ENCODE measurements at regions not wholly inside any gene's neighbourhood (a gene's known extent, or its start where the extent isn't known, plus 50 kb on each side); places are given as distances from the start of the nearest gene placed in this dataset.

DNA sequence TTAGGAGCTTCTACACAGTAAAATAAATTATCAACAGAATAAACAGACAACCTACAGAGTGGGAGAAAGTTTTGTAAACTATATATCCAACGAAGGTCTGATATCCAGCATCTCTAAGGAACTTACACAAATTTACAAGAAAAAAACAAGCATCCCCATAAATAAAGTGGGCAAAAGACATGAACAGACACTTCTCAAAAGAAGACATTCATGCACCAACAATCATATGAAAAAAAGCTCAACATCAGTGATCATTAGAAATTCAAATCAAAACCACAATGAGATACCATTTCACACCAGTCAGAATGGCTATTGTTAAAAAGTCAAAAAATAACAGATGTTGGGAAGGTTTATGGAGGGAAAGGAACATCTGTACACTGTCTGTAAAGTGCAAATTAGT lies 526.4 kb upstream of the CAMK1G start:
- H3K27ac Mint-ChIP-seq (ENCODE audit: unreplicated experiment): no peak overlapping the region
- peaks cover 6% of the 10 kb centered on the region for H3K9me3 Mint-ChIP-seq (ENCODE audit: unreplicated experiment)
- no peaks in the 10 kb centered on the region for H3K9me3 ChIP-seq (ENCODE audit: insufficient read depth, low read depth, low read length)
- peaks cover 2% of the 10 kb centered on the region for H3K4me1 Mint-ChIP-seq (ENCODE audit: low read depth, unreplicated experiment)
- H3K79me2 ChIP-seq (ENCODE audit: insufficient read depth, low read length): no peaks in the 10 kb centered on the region
- H3K4me3 ChIP-seq (ENCODE audit: insufficient read depth, low read depth, low read length): no peak overlapping the region
- TF ChIP-seq EZH2 (IDR thresholded peaks at IDR 0.05; ENCODE audit: insufficient read depth, low read length): no peak
- TF ChIP-seq, protein P1, sequence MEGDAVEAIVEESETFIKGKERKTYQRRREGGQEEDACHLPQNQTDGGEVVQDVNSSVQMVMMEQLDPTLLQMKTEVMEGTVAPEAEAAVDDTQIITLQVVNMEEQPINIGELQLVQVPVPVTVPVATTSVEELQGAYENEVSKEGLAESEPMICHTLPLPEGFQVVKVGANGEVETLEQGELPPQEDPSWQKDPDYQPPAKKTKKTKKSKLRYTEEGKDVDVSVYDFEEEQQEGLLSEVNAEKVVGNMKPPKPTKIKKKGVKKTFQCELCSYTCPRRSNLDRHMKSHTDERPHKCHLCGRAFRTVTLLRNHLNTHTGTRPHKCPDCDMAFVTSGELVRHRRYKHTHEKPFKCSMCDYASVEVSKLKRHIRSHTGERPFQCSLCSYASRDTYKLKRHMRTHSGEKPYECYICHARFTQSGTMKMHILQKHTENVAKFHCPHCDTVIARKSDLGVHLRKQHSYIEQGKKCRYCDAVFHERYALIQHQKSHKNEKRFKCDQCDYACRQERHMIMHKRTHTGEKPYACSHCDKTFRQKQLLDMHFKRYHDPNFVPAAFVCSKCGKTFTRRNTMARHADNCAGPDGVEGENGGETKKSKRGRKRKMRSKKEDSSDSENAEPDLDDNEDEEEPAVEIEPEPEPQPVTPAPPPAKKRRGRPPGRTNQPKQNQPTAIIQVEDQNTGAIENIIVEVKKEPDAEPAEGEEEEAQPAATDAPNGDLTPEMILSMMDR (IDR thresholded peaks at IDR 0.05; ENCODE audit: insufficient read depth, low read depth, low read length): no peak
- DNase-seq (ENCODE audit: low read depth) (no peak), FAIRE-seq (no peak)
- H3K4me2 ChIP-seq (ENCODE audit: low read length): no peak overlapping the region
- H3K36me3 ChIP-seq (ENCODE audit: insufficient read depth, low read length): no peaks in the 10 kb centered on the region
- H3K9ac ChIP-seq (ENCODE audit: low read length): no peak overlapping the region
- no peaks in the 10 kb centered on the region for H3K27me3 ChIP-seq (ENCODE audit: insufficient read depth, low read length)
- H3K36me3 Mint-ChIP-seq (ENCODE audit: low read depth, unreplicated experiment): no peaks in the 10 kb centered on the region
- no peak overlapping the region for H3K27ac ChIP-seq (ENCODE audit: low read depth, low read length)
- no peaks in the 10 kb centered on the region for H4K20me1 ChIP-seq (ENCODE audit: insufficient read depth, low read length)
- no peak overlapping the region for H3K4me3 Mint-ChIP-seq (ENCODE audit: unreplicated experiment)
- no peaks in the 10 kb centered on the region for H3K4me1 ChIP-seq (ENCODE audit: insufficient read depth, low read length)
- peaks cover 3% of the 10 kb centered on the region for H3K27me3 Mint-ChIP-seq (ENCODE audit: low read depth, unreplicated experiment)
- H2AFZ ChIP-seq (ENCODE audit: low read depth, low read length): no peak overlapping the region

GRCh38 chr1:209057901-209058300 lies 525.6 kb upstream of the CAMK1G start:
- TF ChIP-seq, protein P1 (IDR thresholded peaks at IDR 0.05; ENCODE audit: insufficient read depth, low read depth, low read length): no peak
- no peak for TF ChIP-seq EZH2 (IDR thresholded peaks at IDR 0.05; ENCODE audit: insufficient read depth, low read length)
- H3K9me3 ChIP-seq (ENCODE audit: insufficient read depth, low read depth, low read length): no peaks in the 10 kb centered on the region
- no peaks in the 10 kb centered on the region for H3K36me3 ChIP-seq (ENCODE audit: insufficient read depth, low read length)
- peaks cover 2% of the 10 kb centered on the region for H3K4me1 Mint-ChIP-seq (ENCODE audit: low read depth, unreplicated experiment)
- H3K9ac ChIP-seq (ENCODE audit: low read length): no peak overlapping the region
- no peak overlapping the region for H2AFZ ChIP-seq (ENCODE audit: low read depth, low read length)
- H3K4me3 ChIP-seq (ENCODE audit: insufficient read depth, low read depth, low read length): no peak overlapping the region
- no peaks in the 10 kb centered on the region for H3K79me2 ChIP-seq (ENCODE audit: insufficient read depth, low read length)
- no peaks in the 10 kb centered on the region for H3K4me1 ChIP-seq (ENCODE audit: insufficient read depth, low read length)
- H3K4me2 ChIP-seq (ENCODE audit: low read length): no peak overlapping the region
- peaks cover 6% of the 10 kb centered on the region for H3K9me3 Mint-ChIP-seq (ENCODE audit: unreplicated experiment)
- H3K36me3 Mint-ChIP-seq (ENCODE audit: low read depth, unreplicated experiment): no peaks in the 10 kb centered on the region
- H3K27ac ChIP-seq (ENCODE audit: low read depth, low read length): no peak overlapping the region
- DNase-seq (ENCODE audit: low read depth) (no peak), FAIRE-seq (no peak)
- no peaks in the 10 kb centered on the region for H4K20me1 ChIP-seq (ENCODE audit: insufficient read depth, low read length)
- H3K27me3 Mint-ChIP-seq (ENCODE audit: low read depth, unreplicated experiment): peaks cover 3% of the 10 kb centered on the region
- H3K27ac Mint-ChIP-seq (ENCODE audit: unreplicated experiment): no peak overlapping the region
- no peak overlapping the region for H3K4me3 Mint-ChIP-seq (ENCODE audit: unreplicated experiment)
- H3K27me3 ChIP-seq (ENCODE audit: insufficient read depth, low read length): no peaks in the 10 kb centered on the region

GRCh38 chr1:209059376-209059775 lies 524.1 kb upstream of the CAMK1G start:
- Histone ChIP-seq H2AFZ (ENCODE audit: low read depth, low read length) (no peak overlapping the region), H4K20me1 (ENCODE audit: insufficient read depth, low read length) (no peaks in the 10 kb centered on the region), H3K9ac (ENCODE audit: low read length) (no peak overlapping the region), H3K4me1 (ENCODE audit: insufficient read depth, low read length) (no peaks in the 10 kb centered on the region), H3K79me2 (ENCODE audit: insufficient read depth, low read length) (no peaks in the 10 kb centered on the region), H3K27me3 (ENCODE audit: insufficient read depth, low read length) (no peaks in the 10 kb centered on the region), H3K4me3 (ENCODE audit: insufficient read depth, low read depth, low read length) (no peak overlapping the region), H3K36me3 (ENCODE audit: insufficient read depth, low read length) (no peaks in the 10 kb centered on the region), H3K9me3 (ENCODE audit: insufficient read depth, low read depth, low read length) (no peaks in the 10 kb centered on the region), H3K4me2 (ENCODE audit: low read length) (no peak overlapping the region), H3K27ac (ENCODE audit: low read depth, low read length) (no peak overlapping the region)
- no peak overlapping the region for H3K4me3 Mint-ChIP-seq (ENCODE audit: unreplicated experiment)
- no peak overlapping the region for H3K27ac Mint-ChIP-seq (ENCODE audit: unreplicated experiment)
- H3K27me3 Mint-ChIP-seq (ENCODE audit: low read depth, unreplicated experiment): peaks cover 5% of the 10 kb centered on the region
- no peaks in the 10 kb centered on the region for H3K36me3 Mint-ChIP-seq (ENCODE audit: low read depth, unreplicated experiment)
- no peak for DNase-seq (ENCODE audit: low read depth)
- TF ChIP-seq, protein P1 (IDR thresholded peaks at IDR 0.05; ENCODE audit: insufficient read depth, low read depth, low read length): no peak
- no peak for TF ChIP-seq EZH2 (IDR thresholded peaks at IDR 0.05; ENCODE audit: insufficient read depth, low read length)
- no peak for FAIRE-seq
- H3K4me1 Mint-ChIP-seq (ENCODE audit: low read depth, unreplicated experiment): peaks cover 2% of the 10 kb centered on the region
- H3K9me3 Mint-ChIP-seq (ENCODE audit: unreplicated experiment): peaks cover 5% of the 10 kb centered on the region
